ENCODE measurements at regions not wholly inside any gene's neighbourhood (a gene's known extent, or its start where the extent isn't known, plus 50 kb on each side); places are given as distances from the start of the nearest gene placed in this dataset.

GRCh38 chr18:57211776-57212175 lies 64.9 kb downstream of the BOD1L2 start:
- H3K56ac ChIP-seq (ENCODE audit: extremely low read depth, insufficient read depth, low read length): no peak overlapping the region
- peak overlapping the region; percentile 10 for H2AFZ ChIP-seq (replicated peaks; ENCODE audit: low read length, poor library complexity)
- no peak overlapping the region for H3K4ac ChIP-seq (ENCODE audit: low read depth, low read length)
- H2BK120ac ChIP-seq (ENCODE audit: low read depth, low read length): no peak overlapping the region
- H3K4me3 ChIP-seq (ENCODE audit: insufficient read depth, low read depth, low read length): no peak overlapping the region
- H3K79me1 ChIP-seq (ENCODE audit: low read depth in 1 of 2, low read length in 2 of 2): no peaks in the 10 kb centered on the region
- no peak overlapping the region for H2BK20ac ChIP-seq (ENCODE audit: low read depth, low read length)
- CTCF ChIA-PET: no interaction called here
- no peak overlapping the region for H3K9ac ChIP-seq (ENCODE audit: low read depth, low read length)
- no peak overlapping the region for H3K18ac ChIP-seq (ENCODE audit: low read depth, low read length)
- H2BK5ac ChIP-seq (ENCODE audit: low read depth, low read length, poor library complexity, severe bottlenecking): no peak overlapping the region
- DNase-seq: no peak
- no peak overlapping the region for H3K23ac ChIP-seq (ENCODE audit: low read depth, low read length)
- intact Hi-C loops (cut with micrococcal nuclease) (loop anchor here (10.0 kb wide), 2 partner anchors 347 to 467 kb away; no protein-coding TSS in a partner anchor), in situ Hi-C loops (cut with MboI; ENCODE audit: low sequenced_read_pairs) (no loop called here), dilution Hi-C loops (cut with HindIII; ENCODE audit: low sequenced_read_pairs, unreplicated experiment) (no loop called here)
- 83% methylated on average over 1 of the region's 1 CpG; no CpG with 5 or more reads in 1 of the 2 experiments for WGBS, 2 experiments (ENCODE audit: extremely low coverage in 2 of 2, insufficient read length in 1 of 2)
- no peaks in the 10 kb centered on the region for H3K9me1 ChIP-seq (ENCODE audit: insufficient read depth, low read length)
- no peak overlapping the region for H2AK5ac ChIP-seq (ENCODE audit: low read depth, low read length)
- POLR2A ChIA-PET (ENCODE audit: unreplicated experiment): no interaction called here
- TF ChIP-seq FOS (IDR thresholded peaks at IDR 0.05; ENCODE audit: low read depth, low read length) (no peak), CTCF (conservative IDR thresholded peaks at IDR 0.05; ENCODE audit: low read depth, low read length) (no peak), MAFK (IDR thresholded peaks at IDR 0.05; ENCODE audit: low read depth, low read length) (no peak), ELK1 (IDR thresholded peaks at IDR 0.05; ENCODE audit: borderline replicate concordance, low read depth, low read length) (no peak), RAD21 (IDR thresholded peaks at IDR 0.05; ENCODE audit: low read length) (no peak), NFE2L2 (IDR thresholded peaks at IDR 0.05; ENCODE audit: low read depth, low read length) (no peak), CHD1 (IDR thresholded peaks at IDR 0.05; ENCODE audit: low read depth, low read length) (no peak), RCOR1 (IDR thresholded peaks at IDR 0.05; ENCODE audit: insufficient replicate concordance, low read length) (no peak), MXI1 (IDR thresholded peaks at IDR 0.05; ENCODE audit: borderline replicate concordance, low read depth, low read length) (no peak), POLR2A (IDR thresholded peaks at IDR 0.05; ENCODE audit: low read depth, low read length) (no peak), RFX5 (IDR thresholded peaks at IDR 0.05; ENCODE audit: low read depth, low read length) (no peak), SMC3 (IDR thresholded peaks at IDR 0.05; ENCODE audit: low read depth, low read length) (no peak), BHLHE40 (IDR thresholded peaks at IDR 0.05; ENCODE audit: low read depth, low read length) (no peak), MAZ (IDR thresholded peaks at IDR 0.05; ENCODE audit: borderline replicate concordance, low read depth, low read length) (no peak), CEBPB (IDR thresholded peaks at IDR 0.05; ENCODE audit: low read depth, low read length) (no peak)
- TF ChIP-seq, protein P1, sequence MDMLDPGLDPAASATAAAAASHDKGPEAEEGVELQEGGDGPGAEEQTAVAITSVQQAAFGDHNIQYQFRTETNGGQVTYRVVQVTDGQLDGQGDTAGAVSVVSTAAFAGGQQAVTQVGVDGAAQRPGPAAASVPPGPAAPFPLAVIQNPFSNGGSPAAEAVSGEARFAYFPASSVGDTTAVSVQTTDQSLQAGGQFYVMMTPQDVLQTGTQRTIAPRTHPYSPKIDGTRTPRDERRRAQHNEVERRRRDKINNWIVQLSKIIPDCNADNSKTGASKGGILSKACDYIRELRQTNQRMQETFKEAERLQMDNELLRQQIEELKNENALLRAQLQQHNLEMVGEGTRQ (IDR thresholded peaks at IDR 0.05; ENCODE audit: low read depth, low read length): no peak
- no TSS peak for BruUV-seq (replicated peaks)
- no peak overlapping the region for H3K27ac ChIP-seq (ENCODE audit: insufficient read depth, low read length)
- H3K4me2 ChIP-seq (ENCODE audit: low read depth, low read length): no peak overlapping the region
- no peaks in the 10 kb centered on the region for H3K9me3 ChIP-seq (ENCODE audit: control insufficient read depth, insufficient read depth, low read length)
- no peaks in the 10 kb centered on the region for H3K4me1 ChIP-seq (ENCODE audit: control insufficient read depth, insufficient read depth, low read length)
- H4K8ac ChIP-seq (ENCODE audit: low read depth in 2 of 2, low read length in 2 of 2): no peak overlapping the region
- H2BK15ac ChIP-seq (ENCODE audit: low read depth, low read length): no peak overlapping the region
- H4K5ac ChIP-seq (ENCODE audit: low read depth, low read length): no peak overlapping the region
- no peak for ATAC-seq (ENCODE audit: low read depth)
- H3K36me3 ChIP-seq (ENCODE audit: control insufficient read depth, insufficient read depth, low read length): no peaks in the 10 kb centered on the region
- H3K14ac ChIP-seq (replicated peaks; ENCODE audit: low read depth, low read length): no peak overlapping the region
- H4K91ac ChIP-seq (ENCODE audit: insufficient read depth, low read depth, low read length): no peak overlapping the region
- H4K20me1 ChIP-seq (ENCODE audit: insufficient read depth, low read length): no peaks in the 10 kb centered on the region
- peaks cover 5% of the 10 kb centered on the region for H3K27me3 ChIP-seq (ENCODE audit: control insufficient read depth, insufficient read depth, low read length)
- H2AK9ac ChIP-seq (replicated peaks; ENCODE audit: low read depth, low read length, poor library complexity): no peak overlapping the region

Measured in IMR-90 (cell line).